ENCODE measurements at regions not wholly inside any gene's neighbourhood (a gene's known extent, or its start where the extent isn't known, plus 50 kb on each side); places are given as distances from the start of the nearest gene placed in this dataset.
"Not testable (repeated sequence)": the region's sequence is repeated elsewhere in the genome, so short reads cannot be mapped to it uniquely, and the experiment has no call there.

- DNase-seq: no peak
Observed at GRCh38 chr11:122204206-122204605, 88.2 kb upstream of the BLID start.

GRCh38 chr11:122202951-122203456, 87.0 kb upstream of the BLID start:
- DNase-seq: peak in 51 of 56 donors; percentile 14 to 79 (median 60)

- DNase-seq: peak in 7 of 56 donors; percentile 19 to 63 (median 52)
Observed at GRCh38 chr11:122202161-122202950, 86.3 kb upstream of the BLID start.

- DNase-seq: no peak
Observed at GRCh38 chr11:122201106-122201505, 85.1 kb upstream of the BLID start.

GRCh38 chr11:122199661-122200060, 83.6 kb upstream of the BLID start:
- DNase-seq: no peak

GRCh38 chr11:122198291-122198983, 82.4 kb upstream of the BLID start:
- DNase-seq: no peak

- no peak for DNase-seq
Observed at GRCh38 chr11:122197066-122197987, 81.3 kb upstream of the BLID start.

GRCh38 chr11:122195790-122196189, 79.8 kb upstream of the BLID start:
- DNase-seq: no peak

GRCh38 chr11:122193881-122194480, 78.0 kb upstream of the BLID start:
- DNase-seq: not testable (repeated sequence)

GRCh38 chr11:122193457-122193856, 77.4 kb upstream of the BLID start:
- DNase-seq: no peak

GRCh38 chr11:122192634-122193255, 76.7 kb upstream of the BLID start:
- DNase-seq: no peak

- DNase-seq: no peak
Observed at GRCh38 chr11:122190768-122191167, 74.8 kb upstream of the BLID start.

GRCh38 chr11:122189229-122189628, 73.2 kb upstream of the BLID start:
- DNase-seq: no peak

GRCh38 chr11:122187373-122188165, 71.6 kb upstream of the BLID start:
- DNase-seq: no peak

- DNase-seq: no peak
Observed at GRCh38 chr11:122186439-122187080, 70.5 kb upstream of the BLID start.

- no peak for DNase-seq
Observed at GRCh38 chr11:122183933-122184332, 67.9 kb upstream of the BLID start.

GRCh38 chr11:122181893-122182292, 65.9 kb upstream of the BLID start:
- DNase-seq: no peak

- DNase-seq: no peak
Observed at GRCh38 chr11:122181372-122181771, 65.4 kb upstream of the BLID start.

Data from amygdala (tissue), 56 donors.